ENCODE measurements at regions not wholly inside any gene's neighbourhood (a gene's known extent, or its start where the extent isn't known, plus 50 kb on each side); places are given as distances from the start of the nearest gene placed in this dataset.

- no peaks in the 10 kb centered on the region for H3K23me2 ChIP-seq (ENCODE audit: insufficient read length, low read depth, low read length, poor library complexity, severe bottlenecking)
- no peak overlapping the region for H3K14ac ChIP-seq (ENCODE audit: insufficient read depth, low read length)
- Mint-ChIP-seq H3K27ac (no peak overlapping the region), H3K36me3 (ENCODE audit: insufficient read depth in 1 of 3, low read depth in 3 of 3) (no peaks in the 10 kb centered on the region), H3K9me3 (no peaks in the 10 kb centered on the region), H3K4me3 (no peak overlapping the region), H3K4me1 (peaks cover 11 to 15% of the 10 kb centered on the region in 2 experiments), H3K27me3 (ENCODE audit: low read depth) (peaks cover 2% of the 10 kb centered on the region; the same call in 1 of the 2 replicates)
- no CpG with 5 or more reads among the region's 2 CpGs for WGBS (ENCODE audit: extremely low coverage, insufficient read length, low lambda C conversion rate)
- no peaks in the 10 kb centered on the region for H3K4me1 ChIP-seq (ENCODE audit: insufficient read depth, low read length)
- no peak overlapping the region for H2AK5ac ChIP-seq (ENCODE audit: insufficient read length, low read length)
- H4K91ac ChIP-seq (ENCODE audit: insufficient read length, low read depth, low read length), result no peak overlapping the region
- no peak overlapping the region for H2BK12ac ChIP-seq (ENCODE audit: insufficient read length, low read depth, low read length)
- H3K27ac ChIP-seq (ENCODE audit: insufficient read length, low read depth, low read length), result no peak overlapping the region
- H3K4ac ChIP-seq (ENCODE audit: low read depth, low read length), result no peak overlapping the region
- no peak overlapping the region for H3K56ac ChIP-seq (ENCODE audit: insufficient read length, low read depth, low read length)
- TF ChIP-seq CTCF (conservative IDR thresholded peaks at IDR 0.05), result no peak
- no peak for DNase-seq
- H3K23ac ChIP-seq (ENCODE audit: insufficient read length, low read depth, low read length), result no peak overlapping the region
- H3K9ac ChIP-seq (ENCODE audit: extremely low read depth, insufficient read length, low read length), result no peak overlapping the region
- H4K20me1 ChIP-seq (ENCODE audit: control insufficient read depth, insufficient read depth, insufficient read length), result no peaks in the 10 kb centered on the region
- no peak overlapping the region for H2BK120ac ChIP-seq (ENCODE audit: low read depth, low read length, poor library complexity, severe bottlenecking)
- H3K27me3 ChIP-seq (ENCODE audit: insufficient read depth, low read length), result no peaks in the 10 kb centered on the region
- no peak overlapping the region for H4K8ac ChIP-seq (replicated peaks; ENCODE audit: insufficient read length, low read depth, low read length)
- H3K79me2 ChIP-seq (ENCODE audit: insufficient read depth, low read length), result no peaks in the 10 kb centered on the region
- no peaks in the 10 kb centered on the region for H3K9me3 ChIP-seq (ENCODE audit: control insufficient read depth, low read depth, low read length)
- no peak overlapping the region for H2BK15ac ChIP-seq (ENCODE audit: low read depth, low read length)
- no peak overlapping the region for H3K18ac ChIP-seq (ENCODE audit: insufficient read length, low read depth, low read length)
- H4K5ac ChIP-seq (ENCODE audit: insufficient read length, low read depth, low read length), result no peak overlapping the region
- H2BK5ac ChIP-seq (ENCODE audit: insufficient read length, low read length), result no peak overlapping the region
- no peaks in the 10 kb centered on the region for H3K79me1 ChIP-seq (ENCODE audit: insufficient read depth, low read depth, low read length, poor library complexity, severe bottlenecking)
- H3K4me2 ChIP-seq (ENCODE audit: insufficient read depth, insufficient read length, low read length), result no peak overlapping the region
- no peak overlapping the region for H2BK20ac ChIP-seq (ENCODE audit: low read depth, low read length, poor library complexity, severe bottlenecking)
- H3T11ph ChIP-seq (ENCODE audit: low read length), result no peak overlapping the region
- no peak overlapping the region for H2AFZ ChIP-seq (ENCODE audit: low read length)
Measured at GRCh38 chr2:234326694-234327093, 170.2 kb downstream of the ARL4C start.

Measured in H9 (cell line).